GM19463 (cell line): ENCODE measurements at regions not wholly inside any gene's neighbourhood (a gene's known extent, or its start where the extent isn't known, plus 50 kb on each side); places are given as distances from the start of the nearest gene placed in this dataset.
"Not testable (repeated sequence)": the region's sequence is repeated elsewhere in the genome, so short reads cannot be mapped to it uniquely, and the experiment has no call there.

Experiments used
- ATAC-seq: cut with Tn5 transposase; IDR thresholded peaks from one replicate; pipeline ENCODE4 v1.9.1; 2021; ENCODE audit warnings: mild to moderate bottlenecking, moderate library complexity; ENCODE audit not compliant: unreplicated experiment

DNA sequence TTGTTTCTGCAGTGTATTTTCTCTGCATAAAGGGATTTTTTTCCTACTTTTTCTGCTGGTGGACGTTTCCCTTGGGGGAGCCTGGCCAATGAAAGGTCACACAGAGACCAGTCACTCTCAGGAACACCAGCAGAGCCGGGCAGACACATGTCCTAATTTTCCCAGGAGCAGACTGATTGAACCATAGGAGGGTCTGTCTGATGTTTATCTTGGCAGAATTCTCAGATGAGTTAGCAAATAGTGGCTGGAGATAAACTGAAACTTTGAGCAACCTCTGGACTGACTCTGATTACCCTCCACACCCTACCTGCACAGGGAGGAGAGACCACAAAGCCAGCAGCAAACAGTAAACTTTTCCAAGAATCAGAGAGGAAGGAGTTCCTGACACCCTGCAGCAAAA lies 90.0 kb upstream of the PLGLB2 start:
- ATAC-seq = not testable (repeated sequence)

DNA sequence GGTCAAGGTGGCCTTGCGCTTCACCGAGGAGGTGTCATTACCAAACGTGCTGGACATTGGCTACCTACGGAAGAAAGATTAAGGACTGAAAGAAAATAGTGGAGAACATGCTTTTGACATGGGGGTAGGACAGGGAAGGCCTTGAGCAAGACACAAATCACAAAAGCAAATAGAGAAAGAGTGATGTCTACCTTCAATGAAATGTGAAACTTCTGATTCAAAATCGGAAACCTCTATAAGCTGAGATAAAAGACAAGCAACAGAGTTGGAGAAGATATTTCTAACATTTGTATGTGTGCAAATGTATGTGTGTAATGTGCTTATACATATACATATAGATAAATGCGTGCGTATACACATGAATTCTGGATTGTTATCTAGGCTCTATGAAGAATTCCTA lies 89.5 kb upstream of the PLGLB2 start:
- not testable (repeated sequence) for ATAC-seq

DNA sequence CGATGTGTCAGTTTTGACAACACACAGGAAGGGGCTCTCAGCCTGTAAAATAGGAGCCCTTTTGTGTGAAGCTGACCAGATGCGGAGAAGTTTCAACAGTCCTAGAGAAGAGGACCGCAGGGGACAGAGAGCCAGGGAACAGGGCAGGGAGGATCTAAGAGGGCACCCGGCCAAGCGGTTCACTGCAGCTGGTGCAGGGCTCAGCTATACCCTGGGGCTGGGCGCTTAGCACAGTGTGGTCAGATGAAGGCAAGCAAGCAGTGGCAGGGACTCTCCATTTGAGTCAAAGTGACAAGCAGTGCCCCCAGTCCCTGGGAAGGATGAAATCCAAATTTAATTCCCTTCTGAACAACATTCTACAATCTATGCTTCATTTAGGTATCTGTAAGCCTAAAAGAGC lies 88.9 kb upstream of the PLGLB2 start:
- not testable (repeated sequence) for ATAC-seq

DNA sequence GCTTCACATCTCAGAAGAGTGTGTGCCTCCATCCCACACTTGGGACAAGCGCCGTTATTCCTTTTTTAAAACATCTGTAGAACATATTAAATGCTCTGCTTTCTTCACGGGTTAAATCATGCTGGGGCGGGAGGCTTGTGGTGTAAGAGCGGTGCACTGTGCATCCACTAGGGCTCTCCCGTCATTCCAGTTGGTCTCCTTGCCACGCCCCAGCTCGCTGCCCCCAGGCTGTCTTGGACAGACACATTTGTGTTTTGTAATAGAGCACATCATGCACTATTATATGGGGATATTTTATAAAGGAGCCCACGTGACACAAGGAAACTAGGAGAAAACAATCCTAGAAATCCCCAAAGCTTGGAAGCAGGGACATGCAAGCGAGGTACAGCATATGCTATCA lies 87.7 kb upstream of the PLGLB2 start:
- ATAC-seq = not testable (repeated sequence)

DNA sequence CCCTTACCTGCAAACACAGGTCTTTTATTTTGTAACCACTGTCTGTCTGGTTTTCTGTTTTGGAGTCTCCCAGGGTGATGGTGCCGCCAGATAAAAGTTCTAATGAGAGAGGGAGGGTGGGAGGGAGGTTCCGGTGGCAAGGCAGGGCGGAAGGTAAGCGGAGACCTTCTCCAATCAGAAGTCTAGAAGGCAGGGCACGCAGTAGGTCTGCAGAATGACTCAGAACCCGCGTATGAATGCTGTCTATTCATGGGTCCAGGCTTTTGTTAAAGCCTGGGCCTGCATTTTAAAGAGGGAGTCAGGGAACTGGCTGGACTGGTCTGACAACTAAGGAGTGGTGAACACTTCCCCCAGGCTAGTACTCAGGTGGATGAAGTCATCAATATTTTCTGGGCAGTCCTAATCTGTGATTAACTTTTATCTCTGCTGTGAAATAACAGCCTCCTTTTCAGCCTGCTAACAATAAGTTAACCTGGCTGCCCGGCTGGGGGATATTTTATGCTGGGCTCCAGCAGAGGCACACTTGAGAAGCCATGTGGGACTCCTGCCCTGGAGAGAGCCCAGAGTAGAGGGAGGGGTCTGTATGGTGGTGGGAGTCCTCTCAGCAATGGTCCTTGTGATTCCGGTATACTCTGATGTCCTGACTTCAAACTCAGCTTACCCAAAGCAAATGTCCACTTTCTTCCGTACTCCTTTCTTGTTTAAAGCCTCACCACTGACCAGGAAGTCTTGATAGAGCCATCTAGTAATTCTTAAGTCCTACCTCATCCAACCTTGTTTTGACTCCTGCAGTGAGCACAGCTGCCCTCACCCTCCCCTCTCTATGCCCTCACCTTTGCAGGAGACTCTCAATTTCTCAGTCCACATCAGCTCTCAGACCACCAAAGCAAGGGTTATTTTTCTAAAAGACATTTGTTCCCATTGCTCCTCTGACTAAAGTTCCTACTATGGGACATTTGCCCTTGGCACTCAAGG lies 85.3 kb upstream of the PLGLB2 start:
- not testable (repeated sequence) for ATAC-seq

DNA sequence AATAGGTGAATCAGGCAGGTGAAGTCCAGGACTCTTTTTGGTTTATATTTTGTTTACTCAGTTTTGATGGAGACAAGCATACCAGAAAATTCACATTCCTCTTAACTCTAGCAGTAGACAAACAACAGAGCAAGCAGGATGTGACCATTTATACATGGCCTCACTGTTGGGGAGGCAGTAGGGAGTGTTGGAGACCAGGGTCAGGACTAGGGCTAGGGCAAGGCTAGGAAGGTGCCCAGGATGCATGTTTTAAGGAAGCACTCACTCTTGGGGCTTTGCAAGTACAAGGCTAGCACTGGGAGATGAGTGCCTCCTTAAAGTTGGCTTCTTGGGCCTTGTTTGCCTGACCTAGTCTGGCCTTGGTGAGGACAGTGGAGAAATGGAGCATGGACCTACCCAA lies 84.5 kb upstream of the PLGLB2 start:
- not testable (repeated sequence) for ATAC-seq

DNA sequence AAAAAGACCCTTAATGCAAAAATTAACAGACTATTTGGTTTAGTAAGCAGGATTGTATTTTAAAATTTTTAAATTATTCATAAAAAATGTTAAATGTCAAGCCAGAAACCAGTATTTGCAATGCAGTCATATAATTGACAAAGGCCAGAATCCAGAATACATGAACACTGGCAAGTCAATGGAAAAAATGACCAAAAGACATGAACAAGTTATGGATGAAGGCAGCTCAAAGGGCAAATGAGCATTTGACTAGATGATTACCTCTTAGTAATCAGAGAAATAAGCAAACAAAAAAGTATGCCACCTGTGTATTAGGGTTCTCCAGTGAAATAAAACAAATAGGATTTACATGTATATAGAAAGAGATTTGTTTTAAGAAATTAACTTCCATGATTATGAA lies 80.9 kb upstream of the PLGLB2 start:
- not testable (repeated sequence) for ATAC-seq

DNA sequence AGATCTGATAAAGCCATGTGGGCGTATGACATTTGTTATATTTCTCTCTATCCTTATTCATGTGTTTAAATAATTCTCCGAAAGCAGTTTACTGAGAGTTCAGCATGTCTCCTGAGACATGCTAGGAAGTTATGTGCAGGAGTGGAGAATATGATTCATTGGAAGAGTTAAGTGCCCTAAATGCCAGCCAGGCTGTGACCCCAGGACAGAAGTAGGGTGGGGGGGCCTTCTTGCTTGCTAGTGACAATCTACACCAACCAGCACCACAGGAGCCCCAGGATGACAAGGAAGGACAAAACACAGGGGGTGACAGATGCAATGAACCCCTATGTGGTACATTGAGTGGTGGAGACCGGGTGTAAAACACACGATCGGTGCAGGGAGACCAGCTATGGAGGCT lies 79.5 kb upstream of the PLGLB2 start:
- not testable (repeated sequence) for ATAC-seq

DNA sequence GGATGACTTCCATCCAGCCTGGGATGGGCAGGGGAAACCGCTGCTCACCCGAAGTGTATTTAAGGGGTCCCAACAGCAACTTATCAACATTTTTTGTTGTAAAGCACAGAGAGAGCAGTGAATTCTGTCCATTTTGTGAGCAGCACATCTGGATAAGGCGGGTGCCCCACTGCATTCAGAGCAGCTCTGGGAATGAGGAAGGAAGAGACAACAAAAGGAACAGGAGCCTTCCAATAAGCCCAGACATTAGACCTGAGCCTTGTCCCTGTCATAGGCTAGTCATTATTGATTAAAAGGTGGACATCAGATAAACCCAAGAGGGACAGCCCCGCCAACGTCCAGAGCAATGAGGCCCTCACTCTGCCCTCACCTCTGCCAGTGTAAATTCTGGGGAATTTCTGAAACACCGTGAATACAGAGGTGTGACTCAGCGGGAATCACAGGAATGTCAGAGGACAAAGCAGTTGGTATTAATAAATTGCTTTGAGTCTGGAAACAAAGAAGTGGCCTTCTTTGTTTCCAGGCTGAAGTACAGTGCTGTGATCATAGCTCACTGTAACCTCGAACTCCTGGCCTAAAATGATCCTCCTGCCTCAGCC lies 78.2 kb upstream of the PLGLB2 start:
- ATAC-seq = not testable (repeated sequence)

DNA sequence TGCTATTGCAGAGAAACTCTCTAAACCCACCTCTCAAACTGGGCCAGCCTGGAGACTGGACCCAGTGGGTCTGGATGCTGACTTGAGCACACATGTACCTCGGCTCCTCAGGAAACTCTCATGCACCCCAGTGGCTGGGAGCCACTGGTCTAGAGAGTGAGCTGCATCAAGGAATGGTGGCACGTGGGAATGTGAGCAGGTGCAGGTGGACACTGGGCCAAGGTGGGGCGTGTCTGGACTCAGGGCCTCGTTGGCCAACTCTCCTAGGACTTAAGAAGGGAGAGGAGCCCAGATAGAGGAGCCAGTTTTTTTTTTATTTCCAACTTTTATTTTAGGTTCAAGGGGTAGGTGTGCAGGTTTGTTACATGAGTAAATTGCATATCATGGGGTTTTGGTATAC lies 75.5 kb upstream of the PLGLB2 start:
- ATAC-seq = not testable (repeated sequence)

DNA sequence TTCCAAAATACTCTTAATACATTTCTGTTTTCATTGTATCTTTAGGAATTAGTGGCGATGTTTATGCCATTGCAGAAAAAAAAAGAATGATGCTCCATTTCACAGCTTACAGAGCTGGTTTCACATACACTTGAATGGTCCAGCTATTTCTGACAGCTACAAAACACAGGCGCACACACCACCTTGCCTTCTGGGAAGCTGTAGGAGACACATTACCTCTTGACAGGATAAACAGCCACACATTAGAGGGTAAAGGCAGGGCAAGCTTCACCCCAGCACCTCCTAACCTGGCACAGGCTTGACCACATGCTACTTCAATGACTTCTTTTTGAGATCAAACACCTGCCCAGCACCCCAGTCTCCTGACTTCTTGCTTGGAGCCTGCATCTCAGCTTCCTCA lies 73.2 kb upstream of the PLGLB2 start:
- ATAC-seq = not testable (repeated sequence)

DNA sequence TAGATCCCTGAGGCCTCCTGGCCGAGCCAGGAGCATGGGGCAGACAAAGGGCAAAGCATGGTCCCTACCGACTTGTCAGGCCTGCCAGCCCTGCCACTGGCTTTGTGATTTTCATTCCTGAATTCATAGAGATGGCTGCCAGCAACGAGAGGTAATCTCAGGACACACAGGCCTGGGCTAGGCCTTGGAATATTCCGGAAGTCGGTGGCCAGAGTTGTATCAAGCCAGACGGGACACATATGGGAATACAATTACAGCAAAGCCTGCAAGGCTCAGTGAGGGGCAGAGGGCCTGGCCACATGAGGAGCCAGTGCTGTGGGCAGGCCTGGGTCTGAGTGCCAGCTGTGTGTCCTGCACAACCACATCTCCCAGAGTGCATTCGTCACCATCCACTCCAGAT lies 72.4 kb upstream of the PLGLB2 start:
- ATAC-seq = not testable (repeated sequence)

DNA sequence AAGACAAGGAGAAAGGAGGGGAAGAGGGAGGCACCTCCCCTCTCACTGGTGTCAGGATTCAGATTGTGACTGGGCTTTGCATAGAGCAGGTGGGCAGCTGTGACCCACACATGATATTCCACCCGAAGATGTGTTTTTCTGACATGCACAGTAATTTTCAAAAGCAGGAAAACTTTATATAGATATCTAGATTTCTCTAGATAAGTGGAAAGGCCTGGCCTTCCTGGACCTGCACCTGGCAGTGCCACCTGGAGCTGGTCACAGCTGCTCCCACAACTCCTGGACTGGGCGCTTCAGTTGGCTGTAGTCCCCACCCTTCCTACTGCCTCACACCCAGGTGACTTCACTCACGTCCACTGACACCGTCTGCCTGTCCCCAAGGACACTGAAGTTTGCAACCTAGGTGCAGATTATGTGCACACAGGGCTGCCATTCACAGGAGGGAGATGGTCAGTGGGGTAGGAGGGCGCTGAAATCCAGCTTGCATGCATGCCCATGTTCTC lies 70.4 kb upstream of the PLGLB2 start:
- ATAC-seq = not testable (repeated sequence)

DNA sequence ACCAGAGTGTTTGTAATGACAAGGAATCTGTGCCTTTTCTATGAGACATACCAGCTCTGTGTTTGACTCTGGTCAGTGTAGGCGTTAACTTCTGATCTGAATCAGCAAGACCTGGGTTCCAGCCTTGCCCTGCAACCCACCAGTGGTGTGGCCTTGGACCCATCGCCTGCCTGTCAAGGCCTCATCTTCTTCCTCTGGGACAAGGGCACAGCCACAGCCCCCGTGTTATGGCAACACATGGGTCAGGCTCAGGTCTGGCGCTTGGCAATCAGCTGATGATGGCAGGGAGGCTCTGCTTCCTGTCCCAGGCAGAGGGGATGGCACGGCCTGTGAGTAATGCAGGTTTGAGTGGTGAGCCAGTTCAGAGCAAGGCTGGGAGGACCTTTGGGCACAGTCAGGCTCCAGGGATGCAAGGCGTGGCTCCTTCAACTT lies 69.1 kb upstream of the PLGLB2 start:
- ATAC-seq = not testable (repeated sequence)

DNA sequence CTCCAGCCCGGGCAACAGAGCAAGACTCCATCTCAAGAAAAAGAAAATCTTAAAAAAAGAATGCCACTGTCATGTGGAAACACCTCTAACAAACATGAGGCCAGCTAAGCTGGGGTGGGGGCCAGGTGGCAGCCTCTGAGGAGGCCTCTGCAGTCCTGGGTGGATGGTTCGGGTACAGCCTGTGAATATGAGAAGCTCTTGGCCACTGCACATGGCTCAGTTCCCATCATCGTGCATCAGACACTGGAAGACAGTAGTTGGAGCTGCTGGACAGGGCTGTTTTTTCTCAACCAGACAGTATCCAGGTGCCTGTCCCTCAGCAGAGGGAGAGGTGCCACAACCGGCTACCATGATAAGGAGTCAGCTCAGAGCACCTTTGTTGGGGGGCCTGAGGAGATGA lies 67.9 kb upstream of the PLGLB2 start:
- not testable (repeated sequence) for ATAC-seq

DNA sequence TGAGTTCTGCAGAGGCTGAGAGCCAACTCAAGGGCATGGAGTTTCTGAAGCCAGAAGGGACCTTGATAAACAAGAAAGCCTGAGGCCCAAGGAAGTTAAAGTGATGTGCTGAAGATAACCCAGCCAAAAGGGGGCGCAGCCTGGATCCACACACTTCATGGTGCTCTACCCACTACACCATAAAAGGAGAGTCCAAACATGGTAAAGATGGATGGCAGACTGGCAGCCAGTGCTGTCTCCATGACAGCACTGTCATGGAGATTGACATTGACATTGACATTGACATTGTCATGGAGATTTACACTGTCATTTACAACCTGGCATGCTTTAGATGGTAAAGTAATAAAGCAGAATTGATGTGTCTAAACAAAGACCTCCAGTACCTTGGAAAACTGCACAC lies 67.2 kb upstream of the PLGLB2 start:
- ATAC-seq = not testable (repeated sequence)

DNA sequence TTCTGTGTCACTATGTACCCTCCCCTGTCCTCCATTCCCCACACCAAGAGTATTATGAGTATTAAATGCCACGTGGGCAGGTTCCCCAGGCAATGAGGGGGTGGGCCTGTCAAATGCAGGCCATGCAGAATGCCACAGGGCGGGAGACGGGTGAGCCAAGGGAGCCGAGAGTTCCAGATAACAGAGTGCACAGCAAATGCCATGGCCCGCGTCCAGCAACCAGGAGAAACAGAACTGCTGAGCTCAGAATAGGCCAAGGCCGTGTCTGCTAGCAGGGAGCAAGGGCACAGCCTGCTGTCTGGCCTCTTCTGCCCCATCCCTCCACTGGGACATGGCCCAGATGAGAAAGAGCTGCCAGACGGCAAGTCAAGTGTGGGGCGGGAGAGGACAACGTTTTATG lies 64.4 kb upstream of the PLGLB2 start:
- not testable (repeated sequence) for ATAC-seq

DNA sequence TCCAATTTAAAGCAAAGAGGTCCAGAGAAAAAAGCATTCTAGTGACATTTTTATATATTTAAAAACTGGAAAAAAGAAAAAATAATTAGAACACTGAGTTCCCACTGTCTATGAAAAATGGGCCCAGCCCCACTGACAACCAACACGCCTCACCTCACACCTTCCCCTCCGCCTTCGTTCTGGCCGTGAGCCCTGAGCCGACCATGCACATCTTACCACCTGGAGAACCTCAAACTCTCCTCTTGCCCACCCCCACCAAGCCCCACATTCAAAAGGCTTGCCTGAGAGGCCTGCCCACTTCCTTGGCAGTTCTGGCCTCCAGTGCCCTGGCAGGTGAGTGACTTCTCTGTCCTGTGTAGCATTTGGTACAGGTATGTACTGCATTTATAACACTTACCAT lies 63.9 kb upstream of the PLGLB2 start:
- not testable (repeated sequence) for ATAC-seq

DNA sequence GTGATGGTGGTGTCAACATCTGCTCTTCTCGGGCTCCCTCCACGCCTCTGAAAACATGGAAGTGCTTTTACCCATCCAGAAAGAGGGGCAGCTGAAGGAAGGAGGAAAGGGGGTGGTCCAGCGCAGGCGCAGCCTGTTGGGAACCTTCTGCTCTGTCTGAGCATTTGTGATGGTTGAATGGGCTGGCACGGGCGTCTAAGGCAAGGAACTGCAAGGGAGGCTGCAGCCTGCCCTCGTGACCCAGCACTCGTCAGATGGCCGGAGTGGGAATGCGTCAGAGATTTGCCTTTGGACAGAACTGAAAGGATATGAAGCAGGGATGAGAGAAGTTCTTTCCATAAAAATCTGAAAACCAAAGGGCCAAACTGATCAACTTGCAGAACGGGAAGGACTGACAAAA lies 62.3 kb upstream of the PLGLB2 start:
- ATAC-seq = not testable (repeated sequence)

DNA sequence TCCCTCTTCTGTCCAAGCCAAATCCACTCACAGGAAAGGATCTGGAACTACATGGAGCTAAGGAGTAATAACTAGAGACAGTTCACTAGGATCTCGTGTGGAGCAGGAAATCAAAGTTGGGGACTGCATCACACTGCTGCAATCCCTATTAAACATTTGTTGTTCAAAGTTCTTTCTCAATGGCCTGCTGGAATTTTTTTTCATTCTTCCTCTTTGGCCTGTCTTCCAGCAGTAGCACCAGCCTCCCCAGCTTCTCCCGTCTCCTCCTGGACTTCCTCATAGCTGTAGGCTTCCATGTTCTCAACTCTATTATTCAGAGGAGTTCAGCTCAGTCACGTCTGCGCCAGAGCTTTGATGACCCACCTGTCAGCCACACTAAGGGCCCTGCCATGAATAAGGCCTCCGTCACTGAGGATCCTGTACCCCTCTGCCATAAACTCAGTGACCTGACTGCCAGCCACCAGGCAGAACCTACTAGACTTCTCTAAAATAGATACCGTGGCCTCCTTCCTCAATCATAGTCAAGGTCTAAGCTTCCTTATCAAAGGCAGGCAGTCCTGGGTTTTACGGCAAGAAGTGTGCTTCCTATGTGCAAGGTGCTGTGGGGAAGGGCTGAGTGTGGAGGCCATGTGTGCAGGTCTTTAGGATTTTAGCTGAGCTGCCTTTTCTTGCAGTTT lies 60.9 kb upstream of the PLGLB2 start:
- not testable (repeated sequence) for ATAC-seq

DNA sequence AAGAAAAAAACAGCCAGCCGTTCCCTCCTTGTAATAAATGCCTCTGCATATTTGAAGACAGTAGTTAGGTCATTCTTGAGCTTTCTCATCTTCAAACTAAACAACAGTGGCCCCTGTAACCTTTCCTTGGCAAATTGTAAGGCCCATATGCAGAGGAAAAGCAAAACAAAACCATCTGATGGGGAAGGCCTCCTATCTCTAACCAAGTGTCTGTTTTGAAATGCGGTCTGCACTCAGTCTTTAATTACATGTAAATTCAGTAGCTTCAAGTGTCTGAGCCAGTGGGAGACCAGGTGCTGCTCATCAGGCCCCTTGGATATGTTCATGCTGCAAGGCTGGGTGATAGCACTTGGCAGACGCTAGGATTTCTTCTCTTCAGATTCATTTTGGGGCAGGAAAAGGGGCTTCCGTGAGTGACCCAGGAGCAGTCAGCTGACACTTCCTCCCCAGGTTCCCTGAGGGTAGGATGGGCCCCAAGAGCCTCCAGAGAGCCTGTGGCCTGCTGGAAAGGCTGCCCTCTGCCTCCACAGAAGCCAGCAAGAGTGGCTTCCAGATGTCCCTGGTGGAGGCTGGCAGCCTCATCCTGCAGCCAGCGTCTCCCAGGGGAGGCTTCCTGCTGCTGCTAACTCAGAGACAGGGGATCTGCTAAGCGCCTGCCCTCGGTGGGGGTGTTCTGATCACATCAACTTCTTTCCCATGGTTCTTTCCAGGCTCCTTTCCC lies 60.2 kb upstream of the PLGLB2 start:
- not testable (repeated sequence) for ATAC-seq
